ENCODE measurements at regions not wholly inside any gene's neighbourhood (a gene's known extent, or its start where the extent isn't known, plus 50 kb on each side); places are given as distances from the start of the nearest gene placed in this dataset.

DNA sequence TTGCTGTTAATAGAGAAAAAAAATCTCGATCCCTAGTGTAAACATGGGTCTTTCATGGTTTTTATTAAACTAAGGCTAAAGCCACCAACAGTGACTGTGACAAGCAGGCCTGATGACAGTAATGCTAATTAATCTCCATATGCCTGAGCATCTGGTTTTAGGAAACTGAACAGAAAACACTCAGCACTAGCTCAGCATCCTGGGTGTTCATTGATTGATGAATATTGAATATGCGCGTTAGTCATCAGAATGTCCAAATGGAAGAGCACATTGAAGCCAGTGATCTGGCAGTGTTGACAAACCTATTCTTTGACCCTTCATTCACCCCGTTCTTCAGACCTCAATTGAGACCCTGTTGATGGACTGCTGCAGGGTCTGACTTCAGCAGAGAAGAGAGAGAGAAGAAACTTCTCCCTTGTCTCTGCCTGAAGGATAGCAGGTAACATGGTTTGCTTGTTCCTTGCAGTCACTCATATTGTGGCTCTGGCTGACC, 283.8 kb downstream of the RDH14 start:
- TF ChIP-seq NFYA (IDR thresholded peaks at IDR 0.05; ENCODE audit: borderline replicate concordance, low read depth, low read length) (no peak), NR2C1 (IDR thresholded peaks at IDR 0.05) (no peak), EED (IDR thresholded peaks at IDR 0.05; ENCODE audit: low read depth) (no peak), CBFB (IDR thresholded peaks at IDR 0.05; ENCODE audit: low read depth) (no peak), CHD4 (IDR thresholded peaks at IDR 0.05) (no peak), NR2F1 (conservative IDR thresholded peaks at IDR 0.05) (no peak), JUNB (IDR thresholded peaks at IDR 0.05) (no peak), POLR2AphosphoS2 (IDR thresholded peaks at IDR 0.05; ENCODE audit: low read depth, low read length) (no peak), SRF (IDR thresholded peaks at IDR 0.05; ENCODE audit: low read depth in 2 of 2, low read length in 2 of 2) (no peak), STAT1 (conservative IDR thresholded peaks at IDR 0.05) (no peak)
- TF ChIP-seq, protein P1, sequence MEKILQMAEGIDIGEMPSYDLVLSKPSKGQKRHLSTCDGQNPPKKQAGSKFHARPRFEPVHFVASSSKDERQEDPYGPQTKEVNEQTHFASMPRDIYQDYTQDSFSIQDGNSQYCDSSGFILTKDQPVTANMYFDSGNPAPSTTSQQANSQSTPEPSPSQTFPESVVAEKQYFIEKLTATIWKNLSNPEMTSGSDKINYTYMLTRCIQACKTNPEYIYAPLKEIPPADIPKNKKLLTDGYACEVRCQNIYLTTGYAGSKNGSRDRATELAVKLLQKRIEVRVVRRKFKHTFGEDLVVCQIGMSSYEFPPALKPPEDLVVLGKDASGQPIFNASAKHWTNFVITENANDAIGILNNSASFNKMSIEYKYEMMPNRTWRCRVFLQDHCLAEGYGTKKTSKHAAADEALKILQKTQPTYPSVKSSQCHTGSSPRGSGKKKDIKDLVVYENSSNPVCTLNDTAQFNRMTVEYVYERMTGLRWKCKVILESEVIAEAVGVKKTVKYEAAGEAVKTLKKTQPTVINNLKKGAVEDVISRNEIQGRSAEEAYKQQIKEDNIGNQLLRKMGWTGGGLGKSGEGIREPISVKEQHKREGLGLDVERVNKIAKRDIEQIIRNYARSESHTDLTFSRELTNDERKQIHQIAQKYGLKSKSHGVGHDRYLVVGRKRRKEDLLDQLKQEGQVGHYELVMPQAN (conservative IDR thresholded peaks at IDR 0.05): no peak
- Histone ChIP-seq H3K4me2 (ENCODE audit: control insufficient read depth, insufficient read depth) (no peak overlapping the region), H3K27me3 (replicated peaks in 1 of 2; ENCODE audit: control insufficient read depth in 2 of 2, insufficient read depth in 2 of 2, low read length in 1 of 2) (no peaks in the 10 kb centered on the region), H3K36me3 (ENCODE audit: control insufficient read depth in 2 of 2, insufficient read depth in 2 of 2, low read length in 1 of 2) (no peaks in the 10 kb centered on the region), H3K9me3 (replicated peaks; ENCODE audit: control insufficient read depth, insufficient read depth, low read length) (no peaks in the 10 kb centered on the region), H3K4me3 (no peak overlapping the region), H4K20me1 (ENCODE audit: control insufficient read depth, insufficient read depth) (no peaks in the 10 kb centered on the region), H2AFZ (ENCODE audit: control insufficient read depth, low read depth, low read length) (no peak overlapping the region), H3K9ac (ENCODE audit: control insufficient read depth, insufficient read depth, low read length) (no peak overlapping the region), H3K27ac (ENCODE audit: control insufficient read depth, insufficient read depth) (no peak overlapping the region), H3K79me2 (ENCODE audit: control insufficient read depth, insufficient read depth, low read length) (no peaks in the 10 kb centered on the region), H3K4me1 (ENCODE audit: control insufficient read depth, insufficient read depth, low read length) (no peaks in the 10 kb centered on the region)
- intact Hi-C loops (cut with micrococcal nuclease; ENCODE audit: unreplicated experiment) (no loop called here), in situ Hi-C loops (cut with MboI) (no loop called here)
- BruUV-seq (replicated peaks): no TSS peak
- FAIRE-seq (no peak), ATAC-seq (no peak), DNase-seq (ENCODE audit: low read depth, low spot score) (no peak)
- 49% methylated on average over 4 of the region's 4 CpGs for WGBS (ENCODE audit: insufficient coverage, insufficient replicate concordance, low lambda C conversion rate, missing lambda C conversion rate)
- ChIA-PET CTCF (no interaction called here), SMC1A (ENCODE audit: uncharacterized antibody, unreplicated experiment) (no interaction called here), POLR2A (no interaction called here), RAD21 (ENCODE audit: unreplicated experiment) (no interaction called here)
